Panc1 (cell line): ENCODE measurements at regions not wholly inside any gene's neighbourhood (a gene's known extent, or its start where the extent isn't known, plus 50 kb on each side); places are given as distances from the start of the nearest gene placed in this dataset.

Source experiments
- ATAC-seq: fragments of 200-7000 bp; cut with Tn5 transposase; 2 replicates; pipeline ENCODE4 v1.9.1; 2020; ENCODE audit warnings: mild to moderate bottlenecking, moderate library complexity
- BruUV-seq: library from RNA; stranded (reverse); fragments of 400-500 nt; replicated peaks from 2 replicates; lab custom pipeline; 2021; lab: Mats Ljungman, UMichigan
- CTCF ChIA-PET: fragments of 300-600 bp; sonication (Branson Sonifier 250); formaldehyde crosslinking; loops from one replicate; lab custom pipeline; 2022; ENCODE audit warnings: antibody characterized with exemption; lab: Charles Lee
- POLR2A ChIA-PET: fragments of 300-600 bp; sonication (Branson Sonifier 250); formaldehyde crosslinking; loops from one replicate; lab custom pipeline; 2022; ENCODE audit warnings: antibody characterized with exemption; lab: Charles Lee
- DNase-seq: peaks from one replicate; pipeline ENCODE4 v3.0.0-alpha.2; 2010; ENCODE audit warnings: low read depth, low spot score
- H3K27ac ChIP-seq: 2 replicates; pipeline ENCODE4 v1.5.1; 2011; ENCODE audit warnings: mild to moderate bottlenecking, low read length, inconsistent platforms
- H3K27me3 ChIP-seq: fragments of 200-500 bp; sonication (Bioruptor generic); 2 replicates; pipeline ENCODE4 v1.6.0; 2014; ENCODE audit warnings: low read length, inconsistent platforms; ENCODE audit not compliant: control insufficient read depth, insufficient read depth
- H3K36me3 ChIP-seq: fragments of 200-500 bp; sonication (Bioruptor generic); 2 replicates; pipeline ENCODE4 v1.5.1; 2014; ENCODE audit warnings: inconsistent platforms, mild to moderate bottlenecking, low read length, moderate library complexity; ENCODE audit not compliant: control insufficient read depth, insufficient read depth
- H3K4me1 ChIP-seq: 2 replicates; pipeline ENCODE4 v1.5.1; 2011; ENCODE audit warnings: inconsistent platforms, mild to moderate bottlenecking, low read length, moderate library complexity; ENCODE audit not compliant: control insufficient read depth, insufficient read depth
- H3K4me3 ChIP-seq, 2 experiments: 2 replicates each; pipeline ENCODE4 v1.5.1; 2011 to 2012; ENCODE audit warnings: low read depth in 2 of 2, low read length in 2 of 2, mild to moderate bottlenecking in 2 of 2, inconsistent platforms in 1 of 2, moderate library complexity in 1 of 2
- H3K9me3 ChIP-seq: fragments of 200-500 bp; sonication (Bioruptor generic); 2 replicates; pipeline ENCODE4 v1.5.1; 2014; ENCODE audit warnings: low read depth, mild to moderate bottlenecking, inconsistent platforms, low read length, moderate library complexity; ENCODE audit not compliant: control insufficient read depth, insufficient read depth
- CTCF ChIP-seq: fragments of 450-650 bp; IDR thresholded peaks from 2 replicates; pipeline ENCODE4 v1.5.1; 2017; ENCODE audit warnings: mild to moderate bottlenecking
- POLR2AphosphoS5 ChIP-seq: IDR thresholded peaks from 2 replicates; pipeline ENCODE4 v1.6.1; 2012; ENCODE audit warnings: mild to moderate bottlenecking, low read depth, low read length, moderate library complexity
- SIN3A ChIP-seq: IDR thresholded peaks from 2 replicates; pipeline ENCODE4 v1.6.1; 2012; ENCODE audit warnings: low read depth, mild to moderate bottlenecking, low read length, moderate library complexity, borderline replicate concordance; ENCODE audit not compliant: insufficient read depth
- TCF7L2 ChIP-seq: IDR thresholded peaks from 2 replicates; pipeline ENCODE4 v1.6.1; 2011; ENCODE audit warnings: mild to moderate bottlenecking, low read depth, low read length, inconsistent platforms
- in situ Hi-C: cut with HindIII; loops from 2 replicates; pipeline ENCODE4 v1.10.0; 2016; ENCODE audit warnings: low sequenced_read_pairs, low pct_unique_long_range_greater_than_20kb
- intact Hi-C: fragments of 100-400 bp; cut with micrococcal nuclease; formaldehyde crosslinking; loops from one replicate; pipeline ENCODE4 v1.10.0; 2022; ENCODE audit not compliant: unreplicated experiment
- TF ChIP-seq, protein P1 (sequence below), 2 experiments: IDR thresholded peaks; 2 replicates each; pipeline ENCODE4 v1.6.1; 2011 to 2012; ENCODE audit warnings: low read depth in 2 of 2, control low read depth in 1 of 2, low read length in 1 of 2, mild to moderate bottlenecking in 1 of 2, moderate library complexity in 1 of 2; ENCODE audit not compliant: insufficient read depth in 1 of 2

- DNase-seq (no peak), ATAC-seq (no peak)
- Histone ChIP-seq H3K4me3 (no peak overlapping the region), H3K36me3 (no peaks in the 10 kb centered on the region), H3K27ac (no peak overlapping the region), H3K4me1 (no peaks in the 10 kb centered on the region), H3K9me3 (peaks cover 4% of the 10 kb centered on the region; the same call in 1 of the 2 replicates), H3K27me3 (no peaks in the 10 kb centered on the region)
- in situ Hi-C loops, result no loop called here
- CTCF ChIA-PET, result no interaction called here
- POLR2A ChIA-PET, result interaction anchor here (0.5 kb wide), 1 partner anchor 342 kb away, joined by 3 read pairs; no protein-coding TSS in a partner anchor
- TF ChIP-seq SIN3A (no peak), CTCF (no peak), TCF7L2 (no peak), POLR2AphosphoS5 (no peak)
- TF ChIP-seq, protein P1, sequence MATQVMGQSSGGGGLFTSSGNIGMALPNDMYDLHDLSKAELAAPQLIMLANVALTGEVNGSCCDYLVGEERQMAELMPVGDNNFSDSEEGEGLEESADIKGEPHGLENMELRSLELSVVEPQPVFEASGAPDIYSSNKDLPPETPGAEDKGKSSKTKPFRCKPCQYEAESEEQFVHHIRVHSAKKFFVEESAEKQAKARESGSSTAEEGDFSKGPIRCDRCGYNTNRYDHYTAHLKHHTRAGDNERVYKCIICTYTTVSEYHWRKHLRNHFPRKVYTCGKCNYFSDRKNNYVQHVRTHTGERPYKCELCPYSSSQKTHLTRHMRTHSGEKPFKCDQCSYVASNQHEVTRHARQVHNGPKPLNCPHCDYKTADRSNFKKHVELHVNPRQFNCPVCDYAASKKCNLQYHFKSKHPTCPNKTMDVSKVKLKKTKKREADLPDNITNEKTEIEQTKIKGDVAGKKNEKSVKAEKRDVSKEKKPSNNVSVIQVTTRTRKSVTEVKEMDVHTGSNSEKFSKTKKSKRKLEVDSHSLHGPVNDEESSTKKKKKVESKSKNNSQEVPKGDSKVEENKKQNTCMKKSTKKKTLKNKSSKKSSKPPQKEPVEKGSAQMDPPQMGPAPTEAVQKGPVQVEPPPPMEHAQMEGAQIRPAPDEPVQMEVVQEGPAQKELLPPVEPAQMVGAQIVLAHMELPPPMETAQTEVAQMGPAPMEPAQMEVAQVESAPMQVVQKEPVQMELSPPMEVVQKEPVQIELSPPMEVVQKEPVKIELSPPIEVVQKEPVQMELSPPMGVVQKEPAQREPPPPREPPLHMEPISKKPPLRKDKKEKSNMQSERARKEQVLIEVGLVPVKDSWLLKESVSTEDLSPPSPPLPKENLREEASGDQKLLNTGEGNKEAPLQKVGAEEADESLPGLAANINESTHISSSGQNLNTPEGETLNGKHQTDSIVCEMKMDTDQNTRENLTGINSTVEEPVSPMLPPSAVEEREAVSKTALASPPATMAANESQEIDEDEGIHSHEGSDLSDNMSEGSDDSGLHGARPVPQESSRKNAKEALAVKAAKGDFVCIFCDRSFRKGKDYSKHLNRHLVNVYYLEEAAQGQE (IDR thresholded peaks at IDR 0.05; ENCODE audit: insufficient read depth in 1 of 2, low read depth in 2 of 2, low read length in 1 of 2), result no peak
- intact Hi-C loops, result no loop called here
- no TSS peak for BruUV-seq
Measured at GRCh38 chr3:94431876-94432570, 369.2 kb downstream of the NSUN3 start.

DNA sequence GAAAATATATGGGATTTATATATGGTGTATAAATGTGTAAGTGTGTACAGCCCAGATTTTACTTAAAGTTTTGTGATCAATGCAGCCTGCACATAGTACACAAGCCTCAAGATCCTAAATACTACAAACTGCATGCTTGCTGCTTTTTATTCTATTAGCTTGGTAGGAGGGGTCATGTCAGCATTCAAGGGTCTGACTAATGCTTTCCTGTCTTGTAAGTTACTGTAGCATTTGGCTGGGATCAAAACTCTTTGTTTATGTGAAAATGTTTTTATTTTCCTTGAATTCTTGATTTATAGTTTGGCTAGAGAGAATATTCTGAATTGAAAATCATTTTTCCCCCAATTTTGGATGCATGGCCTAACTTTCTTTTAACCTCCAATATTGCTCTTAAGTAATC is 370.9 kb downstream of the NSUN3 start:
- ATAC-seq (no peak), DNase-seq (no peak)
- CTCF ChIA-PET, result no interaction called here
- no peaks in the 10 kb centered on the region for H3K4me1 ChIP-seq
- H3K36me3 ChIP-seq, result no peaks in the 10 kb centered on the region
- TF ChIP-seq TCF7L2, result no peak
- TF ChIP-seq, protein P1 (IDR thresholded peaks at IDR 0.05; ENCODE audit: insufficient read depth in 1 of 2, low read depth in 2 of 2, low read length in 1 of 2), result no peak
- TF ChIP-seq POLR2AphosphoS5, result no peak
- no peak for TF ChIP-seq SIN3A
- no peak for TF ChIP-seq CTCF
- H3K27ac ChIP-seq, result no peak overlapping the region
- no peaks in the 10 kb centered on the region for H3K27me3 ChIP-seq
- no TSS peak for BruUV-seq
- intact Hi-C loops, result no loop called here
- peaks cover 4% of the 10 kb centered on the region; the same call in 1 of the 2 replicates for H3K9me3 ChIP-seq
- in situ Hi-C loops, result no loop called here
- H3K4me3 ChIP-seq, result no peak overlapping the region
- POLR2A ChIA-PET, result no interaction called here
